ENCODE measurements at regions not wholly inside any gene's neighbourhood (a gene's known extent, or its start where the extent isn't known, plus 50 kb on each side); places are given as distances from the start of the nearest gene placed in this dataset.
"Not testable (repeated sequence)": the region's sequence is repeated elsewhere in the genome, so short reads cannot be mapped to it uniquely, and the experiment has no call there.

DNA sequence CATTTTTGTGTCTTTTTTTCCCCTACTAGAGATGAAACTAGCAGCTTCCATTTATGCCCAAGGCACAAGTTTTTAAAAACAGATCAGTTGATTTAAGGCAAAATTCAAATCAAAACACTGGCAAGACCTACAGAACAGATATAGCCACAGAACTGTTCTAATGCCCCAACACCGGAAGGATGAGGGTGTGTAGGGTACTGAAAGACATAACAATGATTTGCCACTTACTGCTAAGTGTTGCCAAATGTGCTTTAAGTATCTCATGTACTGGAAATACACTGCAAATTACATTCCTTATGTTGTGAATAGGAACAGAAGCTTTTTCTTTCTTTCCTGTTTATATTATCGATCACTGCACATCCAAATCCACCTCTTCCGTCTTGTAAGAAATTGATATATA lies 189.0 kb downstream of the CETN3 start:
- 70 to 73% methylated on average over 3 of the region's 3 CpGs for WGBS, 2 donors
- intact Hi-C loops (cut with DNase I; ENCODE audit: low total_unique reads), result no loop called here
- DNase-seq (ENCODE audit: low spot score in 2 of 2), result no peak
- TF ChIP-seq POLR2A (IDR thresholded peaks at IDR 0.05), result no peak
- TF ChIP-seq, protein P1, sequence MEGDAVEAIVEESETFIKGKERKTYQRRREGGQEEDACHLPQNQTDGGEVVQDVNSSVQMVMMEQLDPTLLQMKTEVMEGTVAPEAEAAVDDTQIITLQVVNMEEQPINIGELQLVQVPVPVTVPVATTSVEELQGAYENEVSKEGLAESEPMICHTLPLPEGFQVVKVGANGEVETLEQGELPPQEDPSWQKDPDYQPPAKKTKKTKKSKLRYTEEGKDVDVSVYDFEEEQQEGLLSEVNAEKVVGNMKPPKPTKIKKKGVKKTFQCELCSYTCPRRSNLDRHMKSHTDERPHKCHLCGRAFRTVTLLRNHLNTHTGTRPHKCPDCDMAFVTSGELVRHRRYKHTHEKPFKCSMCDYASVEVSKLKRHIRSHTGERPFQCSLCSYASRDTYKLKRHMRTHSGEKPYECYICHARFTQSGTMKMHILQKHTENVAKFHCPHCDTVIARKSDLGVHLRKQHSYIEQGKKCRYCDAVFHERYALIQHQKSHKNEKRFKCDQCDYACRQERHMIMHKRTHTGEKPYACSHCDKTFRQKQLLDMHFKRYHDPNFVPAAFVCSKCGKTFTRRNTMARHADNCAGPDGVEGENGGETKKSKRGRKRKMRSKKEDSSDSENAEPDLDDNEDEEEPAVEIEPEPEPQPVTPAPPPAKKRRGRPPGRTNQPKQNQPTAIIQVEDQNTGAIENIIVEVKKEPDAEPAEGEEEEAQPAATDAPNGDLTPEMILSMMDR (IDR thresholded peaks at IDR 0.05), result no peak
- H3K4me3 ChIP-seq (ENCODE audit: low read depth, poor library complexity, severe bottlenecking), result no peak overlapping the region

DNA sequence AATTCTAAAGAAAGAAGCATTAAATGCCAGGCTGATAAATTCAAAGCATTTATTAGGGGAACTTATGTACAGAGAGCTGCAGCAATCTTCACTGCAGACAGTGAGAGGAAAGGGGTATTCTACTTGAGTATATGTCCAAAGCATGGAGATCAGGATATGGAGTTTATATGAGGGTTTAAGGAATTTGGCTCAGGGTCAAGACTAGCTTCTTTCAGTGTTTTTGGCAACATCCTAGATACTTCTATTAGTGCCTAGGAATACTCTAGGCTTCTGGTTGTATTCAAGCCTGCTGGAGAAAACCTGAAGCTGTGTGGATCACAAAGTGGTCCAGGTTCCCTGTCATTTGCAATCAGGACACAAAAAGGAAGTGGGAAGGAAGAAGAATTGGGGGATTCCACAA lies 194.6 kb downstream of the CETN3 start:
- DNase-seq (ENCODE audit: low spot score in 2 of 2), result no peak
- intact Hi-C loops (cut with DNase I; ENCODE audit: low total_unique reads), result no loop called here
- peak overlapping the region; percentile 2 for H3K4me3 ChIP-seq (ENCODE audit: low read depth, poor library complexity, severe bottlenecking)
- no peak for TF ChIP-seq POLR2A (IDR thresholded peaks at IDR 0.05)
- TF ChIP-seq, protein P1 (IDR thresholded peaks at IDR 0.05), result no peak

DNA sequence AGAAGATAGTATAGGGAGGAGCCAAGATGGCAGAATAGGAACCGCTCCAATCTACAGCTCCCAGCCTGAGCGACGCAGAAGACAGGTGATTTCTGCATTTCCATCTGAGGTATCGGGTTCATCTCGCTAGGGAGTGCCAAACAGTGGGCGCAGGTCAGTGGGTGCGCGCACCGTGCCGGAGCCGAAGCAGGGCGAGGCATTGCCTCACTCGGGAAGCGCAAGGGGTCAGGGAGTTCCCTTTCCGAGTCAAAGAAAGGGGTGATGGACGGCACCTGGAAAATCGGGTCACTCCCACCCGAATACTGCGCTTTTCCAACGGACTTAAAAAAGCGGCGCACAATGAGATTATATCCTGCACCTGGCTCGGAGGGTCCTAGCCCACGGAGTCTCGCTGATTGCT lies 201.2 kb downstream of the CETN3 start:
- WGBS, 2 donors, result 87 to 89% methylated on average over 25 of the region's 25 CpGs
- DNase-seq (ENCODE audit: low spot score in 2 of 2); intact Hi-C loops (cut with DNase I; ENCODE audit: low total_unique reads); H3K4me3 ChIP-seq (ENCODE audit: low read depth, poor library complexity, severe bottlenecking): not testable (repeated sequence)

DNA sequence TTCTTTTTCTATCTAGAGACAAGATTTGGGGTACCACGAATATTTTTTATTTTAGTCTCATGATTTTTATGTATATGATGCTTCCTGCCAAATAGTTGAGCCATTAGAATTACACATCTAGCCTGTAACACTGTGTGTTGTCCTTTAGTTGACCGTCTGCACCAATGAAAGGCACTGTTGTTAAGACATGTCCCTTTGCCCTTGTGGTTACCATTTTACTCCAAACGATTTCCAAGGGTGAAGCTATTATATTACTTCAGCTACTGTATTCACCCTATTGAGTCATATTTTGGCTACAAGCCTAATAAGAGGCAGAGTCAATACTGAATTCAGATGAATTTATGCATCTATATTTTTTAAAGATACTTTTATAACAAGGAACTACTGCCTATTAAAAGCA lies 207.6 kb downstream of the CETN3 start:
- WGBS, 2 donors, result 40 to 45% methylated on average over 3 of the region's 3 CpGs
- no peak for DNase-seq (ENCODE audit: low spot score in 2 of 2)
- intact Hi-C loops (cut with DNase I; ENCODE audit: low total_unique reads), result no loop called here
- TF ChIP-seq POLR2A (IDR thresholded peaks at IDR 0.05), result no peak
- TF ChIP-seq, protein P1 (IDR thresholded peaks at IDR 0.05), result no peak
- no peak overlapping the region for H3K4me3 ChIP-seq (ENCODE audit: low read depth, poor library complexity, severe bottlenecking)

DNA sequence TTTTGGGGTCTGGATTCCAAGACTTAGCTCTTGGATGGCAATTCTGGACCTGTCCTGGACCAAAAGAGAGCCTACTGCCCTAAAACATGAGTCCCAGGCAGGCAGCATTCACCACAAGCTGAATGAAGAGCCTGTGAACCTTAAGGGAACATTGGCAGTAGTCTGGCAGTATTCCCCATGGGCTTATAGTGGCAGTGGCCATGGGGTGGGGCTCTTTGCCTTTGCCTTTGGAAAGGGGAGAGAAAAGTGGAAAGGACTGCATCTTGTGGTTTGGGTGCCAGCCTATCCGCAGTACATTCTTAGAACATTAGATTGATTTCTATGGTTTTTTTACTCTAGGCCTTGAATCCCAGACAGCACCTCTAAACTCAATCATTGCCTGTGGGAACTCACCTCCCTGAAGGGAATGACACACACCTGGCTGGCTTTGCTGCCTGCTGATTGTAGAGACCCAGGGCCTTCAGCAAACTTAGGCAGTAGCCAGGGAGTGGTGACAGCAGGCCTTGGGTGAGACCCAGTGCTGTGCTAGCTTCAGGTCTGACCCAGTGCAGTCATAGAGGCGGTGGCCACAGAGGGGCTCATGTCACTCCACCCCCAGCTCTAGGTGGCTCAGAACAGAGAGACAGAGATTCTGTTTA lies 216.3 kb downstream of the CETN3 start:
- intact Hi-C loops (cut with DNase I; ENCODE audit: low total_unique reads), result no loop called here
- DNase-seq (ENCODE audit: low spot score in 2 of 2), result no peak
- TF ChIP-seq POLR2A (IDR thresholded peaks at IDR 0.05), result no peak
- TF ChIP-seq, protein P1 (IDR thresholded peaks at IDR 0.05), result no peak
- WGBS, 2 donors, result 96 to 97% methylated on average over 2 of the region's 2 CpGs
- no peak overlapping the region for H3K4me3 ChIP-seq (ENCODE audit: low read depth, poor library complexity, severe bottlenecking)

DNA sequence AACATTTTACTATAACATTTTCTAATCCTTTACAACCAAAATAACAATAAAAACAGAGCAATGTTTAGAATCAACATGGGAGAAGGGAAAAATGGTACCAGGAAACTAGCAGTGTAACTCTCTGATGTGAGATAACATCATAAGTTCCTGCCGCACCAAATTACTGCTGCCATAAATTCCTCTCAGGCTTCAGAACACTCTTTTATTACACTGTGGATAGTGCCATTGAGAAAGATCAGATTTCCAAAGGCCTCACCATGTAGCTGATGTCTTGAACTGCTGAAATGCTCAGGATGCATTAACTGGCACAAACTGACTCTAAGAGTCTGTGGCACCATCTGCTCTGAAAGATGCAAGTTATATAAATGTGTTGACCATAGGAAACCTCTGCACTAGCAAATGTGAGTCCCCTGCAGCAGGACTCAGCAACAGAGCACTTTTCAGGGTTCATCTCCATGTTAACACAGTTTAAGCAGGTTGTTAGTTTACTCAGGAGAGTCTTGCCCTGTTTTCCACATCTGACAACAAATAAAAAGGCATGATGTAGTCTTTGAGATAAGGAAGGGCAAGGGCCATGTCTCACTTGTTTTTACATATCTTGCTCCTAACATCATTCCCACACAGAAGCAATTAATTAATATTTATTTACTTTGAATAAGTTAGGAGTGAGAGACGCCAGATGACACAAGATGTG lies 218.1 kb downstream of the CETN3 start:
- DNase-seq (ENCODE audit: low spot score in 2 of 2), result no peak
- no peak overlapping the region for H3K4me3 ChIP-seq (ENCODE audit: low read depth, poor library complexity, severe bottlenecking)
- TF ChIP-seq, protein P1 (IDR thresholded peaks at IDR 0.05), result no peak
- no peak for TF ChIP-seq POLR2A (IDR thresholded peaks at IDR 0.05)
- WGBS, 2 donors, result 65 to 74% methylated on average over 2 of the region's 2 CpGs
- intact Hi-C loops (cut with DNase I; ENCODE audit: low total_unique reads), result no loop called here
